ENCODE measurements at regions not wholly inside any gene's neighbourhood (a gene's known extent, or its start where the extent isn't known, plus 50 kb on each side); places are given as distances from the start of the nearest gene placed in this dataset.
"Not testable (repeated sequence)": the region's sequence is repeated elsewhere in the genome, so short reads cannot be mapped to it uniquely, and the experiment has no call there.

- ChIA-PET CTCF (interaction anchor here (1.5 kb wide), 1 partner anchor 225 kb away, joined by 3 read pairs; no protein-coding TSS in a partner anchor), POLR2A (no interaction called here)
Measured at GRCh38 chr16:10296956-10297340, 88.9 kb upstream of the ATF7IP2 start.

DNA sequence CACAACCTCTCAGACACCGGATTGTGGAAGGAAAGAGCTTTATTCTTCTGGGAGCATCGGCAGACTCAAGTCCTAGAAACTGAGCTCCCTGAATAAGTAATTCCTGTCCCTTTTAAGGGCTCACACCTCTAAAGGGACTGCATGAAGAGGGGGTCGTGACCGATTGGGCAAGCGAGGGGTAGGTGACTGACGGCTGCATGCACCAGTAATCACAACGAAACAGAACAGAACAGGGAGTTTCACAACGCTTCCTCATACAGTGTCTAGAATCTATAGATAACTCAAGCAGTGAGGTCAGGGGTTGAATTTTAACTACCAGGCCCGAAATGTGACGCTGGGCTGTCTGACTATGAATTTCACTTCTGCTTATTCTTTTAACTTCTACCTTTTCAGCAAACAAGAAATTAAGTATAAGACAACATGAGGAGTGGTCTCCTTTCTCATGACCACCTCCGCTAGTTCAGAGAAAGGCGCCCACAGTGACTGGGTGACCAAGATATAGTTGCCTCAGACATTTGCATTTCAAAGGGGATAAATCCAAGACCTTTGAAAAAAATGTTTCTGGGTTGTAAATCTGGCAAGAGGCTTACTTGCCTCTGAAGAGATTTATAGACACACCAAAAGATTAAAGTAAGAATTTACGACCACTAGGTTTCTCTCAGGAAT lies 88.4 kb upstream of the ATF7IP2 start:
- no peak overlapping the region for H3K27ac Mint-ChIP-seq
- no peak for TF ChIP-seq CTCF (IDR thresholded peaks at IDR 0.05)
- DNase-seq (no peak), ATAC-seq (no peak)
- peaks cover 1% of the 10 kb centered on the region for H3K36me3 Mint-ChIP-seq (ENCODE audit: low read depth)
- H3K4me3 Mint-ChIP-seq: no peak overlapping the region
- intact Hi-C loops (cut with micrococcal nuclease): no loop called here
- CTCF ChIA-PET: interaction anchor here (1.5 kb wide), 1 partner anchor 224 kb away, joined by 3 read pairs; no protein-coding TSS in a partner anchor
- H3K9me3 Mint-ChIP-seq: peaks cover 10% of the 10 kb centered on the region
- H3K27me3 Mint-ChIP-seq: peaks cover 3% of the 10 kb centered on the region
- H3K4me1 Mint-ChIP-seq (ENCODE audit: low read depth): no peaks in the 10 kb centered on the region
- POLR2A ChIA-PET: no interaction called here

More at GRCh38 chr16:10296956-10297340, 88.9 kb upstream of the ATF7IP2 start:
- ATAC-seq: no peak
- H3K4me3 Mint-ChIP-seq: no peak overlapping the region
- intact Hi-C loops (cut with micrococcal nuclease): no loop called here
- no peak for DNase-seq
- H3K36me3 Mint-ChIP-seq (ENCODE audit: low read depth): peaks cover 1% of the 10 kb centered on the region
- H3K4me1 Mint-ChIP-seq (ENCODE audit: low read depth): no peaks in the 10 kb centered on the region
- peaks cover 3% of the 10 kb centered on the region for H3K27me3 Mint-ChIP-seq
- peaks cover 10% of the 10 kb centered on the region for H3K9me3 Mint-ChIP-seq
- no peak for TF ChIP-seq CTCF (IDR thresholded peaks at IDR 0.05)
- H3K27ac Mint-ChIP-seq: no peak overlapping the region

DNA sequence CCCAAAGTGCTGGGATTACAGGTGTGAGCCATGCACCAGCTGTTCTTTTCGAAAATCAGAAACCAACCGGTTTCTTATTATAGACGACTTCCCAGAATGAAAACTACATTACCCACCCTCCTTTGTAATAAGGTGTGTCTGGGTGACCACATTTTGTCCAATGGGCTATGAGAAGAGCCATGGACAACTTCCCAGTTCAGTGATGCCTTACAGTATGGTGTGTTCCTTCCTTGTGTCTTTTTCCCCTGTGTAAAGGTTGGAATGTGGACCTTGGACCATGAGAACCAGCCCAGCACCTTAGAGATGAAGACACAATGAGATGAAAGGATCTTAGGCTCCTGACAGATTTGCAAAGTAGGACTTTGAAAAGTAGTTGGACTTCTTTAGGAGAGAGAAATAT lies 85.0 kb upstream of the ATF7IP2 start:
- no peaks in the 10 kb centered on the region for H3K36me3 Mint-ChIP-seq (ENCODE audit: low read depth)
- ChIA-PET POLR2A (no interaction called here), CTCF (interaction anchor here (1.6 kb wide), 1 partner anchor 14 kb away, joined by 4 read pairs; no protein-coding TSS in a partner anchor)
- H3K4me3 Mint-ChIP-seq: no peak overlapping the region
- intact Hi-C loops (cut with micrococcal nuclease): no loop called here
- no peak for TF ChIP-seq CTCF (IDR thresholded peaks at IDR 0.05)
- no peak overlapping the region for H3K27ac Mint-ChIP-seq
- DNase-seq (no peak), ATAC-seq (no peak)
- no peaks in the 10 kb centered on the region for H3K27me3 Mint-ChIP-seq
- H3K9me3 Mint-ChIP-seq: no peaks in the 10 kb centered on the region
- H3K4me1 Mint-ChIP-seq (ENCODE audit: low read depth): no peaks in the 10 kb centered on the region

- CTCF ChIA-PET; H3K27me3 Mint-ChIP-seq; POLR2A ChIA-PET; H3K4me3 Mint-ChIP-seq; H3K36me3 Mint-ChIP-seq (ENCODE audit: low read depth); H3K27ac Mint-ChIP-seq; intact Hi-C loops (cut with micrococcal nuclease); H3K4me1 Mint-ChIP-seq (ENCODE audit: low read depth); DNase-seq; ATAC-seq; H3K9me3 Mint-ChIP-seq: not testable (repeated sequence)
Measured at GRCh38 chr16:10301547-10301946, 84.3 kb upstream of the ATF7IP2 start.

DNA sequence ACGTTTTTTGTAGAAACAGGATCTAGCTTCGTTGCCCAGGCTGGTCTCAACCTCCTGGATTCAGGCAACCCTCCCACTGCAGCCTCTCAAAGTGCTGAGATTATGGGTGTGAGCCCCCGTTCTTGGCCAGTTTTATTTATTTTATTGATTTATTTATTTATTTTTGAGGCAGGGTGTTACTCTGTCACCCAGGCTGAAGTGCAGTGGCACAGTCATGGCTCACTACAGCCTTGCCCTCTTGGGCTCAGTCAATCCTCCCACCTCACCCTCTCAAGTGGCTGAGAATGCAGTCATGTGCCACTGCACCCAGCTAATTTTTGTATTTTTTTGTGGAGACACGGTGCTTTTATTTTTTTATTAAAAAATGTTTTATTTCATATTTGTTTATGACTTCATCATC lies 79.9 kb upstream of the ATF7IP2 start:
- Mint-ChIP-seq H3K9me3 (no peaks in the 10 kb centered on the region), H3K27ac (no peak overlapping the region), H3K27me3 (no peaks in the 10 kb centered on the region), H3K36me3 (ENCODE audit: low read depth) (no peaks in the 10 kb centered on the region), H3K4me1 (ENCODE audit: low read depth) (no peaks in the 10 kb centered on the region), H3K4me3 (no peak overlapping the region)
- DNase-seq (no peak), ATAC-seq (no peak)
- intact Hi-C loops (cut with micrococcal nuclease): no loop called here
- ChIA-PET POLR2A (no interaction called here), CTCF (interaction anchor here (0.8 kb wide), 1 partner anchor 49 kb away, joined by 3 read pairs; no protein-coding TSS in a partner anchor)
- no peak for TF ChIP-seq CTCF (IDR thresholded peaks at IDR 0.05)
